SK-N-SH treated with all-trans-retinoic acid at 6 μM for 48 hours (cell line): ENCODE measurements at regions not wholly inside any gene's neighbourhood (a gene's known extent, or its start where the extent isn't known, plus 50 kb on each side); places are given as distances from the start of the nearest gene placed in this dataset.

ENCODE experiments used
- ARNTL ChIP-seq: fragments of 450-650 bp; formaldehyde crosslinking; IDR thresholded peaks from 2 replicates; pipeline ENCODE4 v1.5.0; 2020; ENCODE audit warnings: low read depth, mild to moderate bottlenecking, moderate library complexity, borderline replicate concordance
- CREB5 ChIP-seq: fragments of 250-450 bp; sonication (Bioruptor Pico); IDR thresholded peaks from 2 replicates; pipeline ENCODE4 v1.5.1; 2020; ENCODE audit warnings: low read depth, mild to moderate bottlenecking, moderate library complexity
- CSDC2 ChIP-seq: fragments of 250-450 bp; sonication (Bioruptor Pico); IDR thresholded peaks from 2 replicates; pipeline ENCODE4 v1.5.0; 2020; ENCODE audit warnings: mild to moderate bottlenecking, moderate library complexity
- ISL1 ChIP-seq: fragments of 250-450 bp; sonication (Bioruptor Pico); IDR thresholded peaks from 2 replicates; pipeline ENCODE4 v2.1.2; 2022; ENCODE audit warnings: mild to moderate bottlenecking, moderate library complexity
- PATZ1 ChIP-seq: fragments of 250-450 bp; sonication (Bioruptor Pico); IDR thresholded peaks from 2 replicates; pipeline ENCODE4 v1.8.0; 2020; ENCODE audit warnings: mild to moderate bottlenecking, moderate library complexity, borderline replicate concordance
- PPARA ChIP-seq: fragments of 250-450 bp; sonication (Bioruptor Pico); IDR thresholded peaks from 2 replicates; pipeline ENCODE4 v1.5.0; 2020; ENCODE audit warnings: mild to moderate bottlenecking, borderline replicate concordance
- TCF4 ChIP-seq: fragments of 250-450 bp; sonication (Bioruptor Pico); IDR thresholded peaks from 2 replicates; pipeline ENCODE4 v1.8.0; 2021; ENCODE audit warnings: mild to moderate bottlenecking, moderate library complexity, borderline replicate concordance
- ZNF565 ChIP-seq: fragments of 450-650 bp; formaldehyde crosslinking; conservative IDR thresholded peaks from 2 replicates; pipeline ENCODE4 v1.5.0; 2020; ENCODE audit warnings: low read depth, mild to moderate bottlenecking, moderate library complexity
- ZNF8 ChIP-seq: fragments of 450-650 bp; formaldehyde crosslinking; IDR thresholded peaks from 2 replicates; pipeline ENCODE4 v1.5.0; 2020; ENCODE audit warnings: mild to moderate bottlenecking, moderate library complexity

- TF ChIP-seq TCF4 (CRISPR knock-in tag) (no peak), CREB5 (CRISPR knock-in tag) (no peak), ZNF565 (no peak), CSDC2 (no peak), PATZ1 (CRISPR knock-in tag) (no peak), ZNF8 (no peak), PPARA (no peak), ISL1 (no peak), ARNTL (no peak)
These were observed 459.5 kb downstream of the EPM2A start for GRCh38 chr6:145275787-145276186.
